Type B pancreatic cell (in vitro differentiated cells): ENCODE measurements at regions not wholly inside any gene's neighbourhood (a gene's known extent, or its start where the extent isn't known, plus 50 kb on each side); places are given as distances from the start of the nearest gene placed in this dataset.

Source experiments
- DNase-seq: peaks from one replicate; pipeline ENCODE4 v3.0.0; 2021; ENCODE audit warnings: mixed read lengths; ENCODE audit not compliant: unreplicated experiment; ENCODE audit errors: extremely low spot score
- H3K27ac Mint-ChIP-seq: 2 replicates; pipeline ENCODE4 v1.8.0; 2021; ENCODE audit warnings: mild to moderate bottlenecking, mixed read lengths
- H3K27me3 Mint-ChIP-seq: 2 replicates; pipeline ENCODE4 v1.8.0; 2021; ENCODE audit warnings: mixed read lengths
- H3K36me3 Mint-ChIP-seq: 2 replicates; pipeline ENCODE4 v1.8.0; 2021; ENCODE audit warnings: mixed read lengths
- H3K4me1 Mint-ChIP-seq: one replicate; pipeline ENCODE4 v1.8.0; 2021; ENCODE audit warnings: mixed read lengths; ENCODE audit not compliant: unreplicated experiment
- H3K4me3 Mint-ChIP-seq: 2 replicates; pipeline ENCODE4 v1.8.0; 2021; ENCODE audit warnings: mild to moderate bottlenecking, mixed read lengths
- H3K9me3 Mint-ChIP-seq: 2 replicates; pipeline ENCODE4 v1.8.0; 2021; ENCODE audit warnings: mixed read lengths
- CTCF ChIP-seq: fragments of 200-600 bp; sonication (generic); conservative IDR thresholded peaks from 2 replicates; pipeline ENCODE4 v1.5.0; 2021; ENCODE audit warnings: antibody characterized with exemption, mild to moderate bottlenecking

DNA sequence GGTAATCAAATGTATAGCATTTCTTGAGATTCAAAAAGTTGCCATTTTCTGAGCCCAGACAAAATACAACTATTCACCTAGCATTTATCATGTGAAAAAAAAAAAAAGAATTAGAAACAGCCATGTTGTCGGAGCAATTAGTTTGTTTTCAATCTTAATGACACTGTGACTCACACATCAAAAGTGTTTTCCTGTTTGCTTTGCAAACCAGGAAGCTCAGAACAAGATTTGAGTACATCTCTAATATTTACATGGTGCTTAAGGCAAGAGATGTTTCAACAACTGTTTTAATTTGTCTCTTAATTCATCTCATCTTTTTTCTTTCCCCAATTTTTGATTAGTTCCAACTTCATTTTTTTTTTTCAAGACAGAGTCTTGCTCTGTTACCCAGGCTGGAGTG lies 62.5 kb upstream of the CAPZB start:
- H3K4me1 Mint-ChIP-seq, result peaks cover 4% of the 10 kb centered on the region
- H3K9me3 Mint-ChIP-seq, result peaks cover 21% of the 10 kb centered on the region
- peaks cover 3% of the 10 kb centered on the region for H3K36me3 Mint-ChIP-seq
- H3K27me3 Mint-ChIP-seq, result peaks cover 20% of the 10 kb centered on the region
- H3K27ac Mint-ChIP-seq, result no peak overlapping the region
- H3K4me3 Mint-ChIP-seq, result no peak overlapping the region
- no peak for DNase-seq
- TF ChIP-seq CTCF, result no peak

DNA sequence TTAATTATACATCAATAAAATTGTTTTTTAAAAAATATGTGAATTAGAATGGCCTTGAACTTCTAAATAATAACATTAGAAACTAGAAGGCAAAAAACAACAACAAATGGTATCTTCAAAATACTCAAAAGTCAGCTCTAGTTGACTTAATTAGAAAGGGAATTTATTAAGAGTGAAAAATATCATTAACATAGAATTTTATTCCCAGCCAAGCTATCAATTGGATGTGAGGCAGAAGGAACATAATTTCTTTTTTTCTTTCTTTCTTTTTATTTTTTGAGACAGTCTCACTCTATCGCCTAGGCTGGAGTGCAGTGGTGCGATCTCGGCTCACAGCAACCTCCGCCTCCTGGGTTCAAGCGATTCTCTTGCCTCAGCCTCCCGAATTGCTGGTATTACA lies 51.2 kb upstream of the CAPZB start:
- H3K27ac Mint-ChIP-seq, result no peak overlapping the region
- no peak overlapping the region for H3K4me3 Mint-ChIP-seq
- DNase-seq, result no peak
- H3K4me1 Mint-ChIP-seq, result no peaks in the 10 kb centered on the region
- TF ChIP-seq CTCF, result no peak
- no peaks in the 10 kb centered on the region for H3K27me3 Mint-ChIP-seq
- H3K9me3 Mint-ChIP-seq, result peaks cover 5% of the 10 kb centered on the region
- no peaks in the 10 kb centered on the region for H3K36me3 Mint-ChIP-seq

- Mint-ChIP-seq H3K4me3 (no peak overlapping the region), H3K9me3 (peaks cover 5% of the 10 kb centered on the region), H3K36me3 (no peaks in the 10 kb centered on the region), H3K27me3 (no peaks in the 10 kb centered on the region), H3K4me1 (no peaks in the 10 kb centered on the region), H3K27ac (no peak overlapping the region)
- no peak for DNase-seq
- no peak for TF ChIP-seq CTCF
Observed at GRCh38 chr1:19535214-19535613, 49.9 kb upstream of the CAPZB start.
